Spleen (tissue), 7 donors: ENCODE measurements at regions not wholly inside any gene's neighbourhood (a gene's known extent, or its start where the extent isn't known, plus 50 kb on each side); places are given as distances from the start of the nearest gene placed in this dataset.

Experiments
- POLR2A ChIP-seq, 3 donors: fragments of 450-650 bp; IDR thresholded peaks; one replicate each; pipeline ENCODE4 v1.5.1; 2017; ENCODE audit warnings: antibody characterized with exemption in 3 of 3, mild to moderate bottlenecking in 1 of 3
- TF ChIP-seq, protein P1 (sequence below), 11 experiments: fragments of 200-600 bp in 7 of 11; fragments of 450-650 bp in 4 of 11; sonication (generic) in 4 of 11; IDR thresholded peaks in 8 of 11; conservative IDR thresholded peaks in 3 of 11; 1 replicate in 7 of 11; 2 replicates in 4 of 11; pipeline versions ENCODE4 v1.4.0 to v1.8.0; 2016 to 2021; ENCODE audit warnings: antibody characterized with exemption in 11 of 11, inconsistent platforms in 4 of 11, mild to moderate bottlenecking in 1 of 11
- donor health status: DM: no; HTN: no; CAD: no; lungs with moderate emphysema.
- donor health status: DM: no; HTN: no; CAD: no.
- donor health status: DM: no; HTN: no; CAD: no.

GRCh38 chr6:105806486-105806920, 279.6 kb upstream of the PRDM1 start:
- TF ChIP-seq, protein P1, sequence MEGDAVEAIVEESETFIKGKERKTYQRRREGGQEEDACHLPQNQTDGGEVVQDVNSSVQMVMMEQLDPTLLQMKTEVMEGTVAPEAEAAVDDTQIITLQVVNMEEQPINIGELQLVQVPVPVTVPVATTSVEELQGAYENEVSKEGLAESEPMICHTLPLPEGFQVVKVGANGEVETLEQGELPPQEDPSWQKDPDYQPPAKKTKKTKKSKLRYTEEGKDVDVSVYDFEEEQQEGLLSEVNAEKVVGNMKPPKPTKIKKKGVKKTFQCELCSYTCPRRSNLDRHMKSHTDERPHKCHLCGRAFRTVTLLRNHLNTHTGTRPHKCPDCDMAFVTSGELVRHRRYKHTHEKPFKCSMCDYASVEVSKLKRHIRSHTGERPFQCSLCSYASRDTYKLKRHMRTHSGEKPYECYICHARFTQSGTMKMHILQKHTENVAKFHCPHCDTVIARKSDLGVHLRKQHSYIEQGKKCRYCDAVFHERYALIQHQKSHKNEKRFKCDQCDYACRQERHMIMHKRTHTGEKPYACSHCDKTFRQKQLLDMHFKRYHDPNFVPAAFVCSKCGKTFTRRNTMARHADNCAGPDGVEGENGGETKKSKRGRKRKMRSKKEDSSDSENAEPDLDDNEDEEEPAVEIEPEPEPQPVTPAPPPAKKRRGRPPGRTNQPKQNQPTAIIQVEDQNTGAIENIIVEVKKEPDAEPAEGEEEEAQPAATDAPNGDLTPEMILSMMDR (IDR thresholded peaks at IDR 0.05 in 8 of 11, conservative IDR thresholded peaks at IDR 0.05 in 3 of 11) = no peak
- TF ChIP-seq POLR2A (IDR thresholded peaks at IDR 0.05) = no peak
